ENCODE measurements at regions not wholly inside any gene's neighbourhood (a gene's known extent, or its start where the extent isn't known, plus 50 kb on each side); places are given as distances from the start of the nearest gene placed in this dataset.
"Not testable (repeated sequence)": the region's sequence is repeated elsewhere in the genome, so short reads cannot be mapped to it uniquely, and the experiment has no call there.

- peak in 1 of 2 donors; percentile 74 for DNase-seq (ENCODE audit: low read depth in 2 of 2)
- no peak overlapping the region for H3K4me3 ChIP-seq (replicated peaks in 1 of 2; ENCODE audit: low read depth in 2 of 2, low read length in 2 of 2)
- TF ChIP-seq CTCF (IDR thresholded peaks at IDR 0.05; ENCODE audit: low read depth, low read length): no peak
These were observed 154.0 kb downstream of the REEP3 start for GRCh38 chr10:63675171-63675570.

- DNase-seq (ENCODE audit: low read depth in 2 of 2): no peak
- TF ChIP-seq CTCF (IDR thresholded peaks at IDR 0.05; ENCODE audit: low read depth, low read length): no peak
- H3K4me3 ChIP-seq (replicated peaks in 1 of 2; ENCODE audit: low read depth in 2 of 2, low read length in 2 of 2): no peak overlapping the region
These were observed 155.8 kb downstream of the REEP3 start for GRCh38 chr10:63677001-63677400.

DNA sequence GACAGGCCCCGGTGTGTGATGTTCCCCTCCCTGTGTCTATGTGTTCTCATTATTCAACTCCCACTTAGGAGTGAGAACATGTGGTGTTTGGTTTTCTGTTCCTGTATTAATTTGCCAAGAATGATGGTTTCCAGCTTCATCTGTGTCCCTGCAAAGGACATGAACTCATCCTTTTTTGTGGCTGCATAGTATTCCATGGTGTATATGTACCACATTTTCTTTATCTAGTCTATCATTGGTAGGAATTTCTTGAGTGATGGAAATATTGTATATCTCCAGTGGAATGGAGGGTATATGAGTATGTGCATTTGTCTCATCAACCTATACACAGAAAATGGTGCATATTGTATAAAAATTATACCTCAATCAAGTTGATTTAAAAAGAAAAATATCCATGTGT lies 159.3 kb downstream of the REEP3 start:
- not testable (repeated sequence) for DNase-seq (ENCODE audit: low read depth in 2 of 2); H3K4me3 ChIP-seq (replicated peaks in 1 of 2; ENCODE audit: low read depth in 2 of 2, low read length in 2 of 2)

DNA sequence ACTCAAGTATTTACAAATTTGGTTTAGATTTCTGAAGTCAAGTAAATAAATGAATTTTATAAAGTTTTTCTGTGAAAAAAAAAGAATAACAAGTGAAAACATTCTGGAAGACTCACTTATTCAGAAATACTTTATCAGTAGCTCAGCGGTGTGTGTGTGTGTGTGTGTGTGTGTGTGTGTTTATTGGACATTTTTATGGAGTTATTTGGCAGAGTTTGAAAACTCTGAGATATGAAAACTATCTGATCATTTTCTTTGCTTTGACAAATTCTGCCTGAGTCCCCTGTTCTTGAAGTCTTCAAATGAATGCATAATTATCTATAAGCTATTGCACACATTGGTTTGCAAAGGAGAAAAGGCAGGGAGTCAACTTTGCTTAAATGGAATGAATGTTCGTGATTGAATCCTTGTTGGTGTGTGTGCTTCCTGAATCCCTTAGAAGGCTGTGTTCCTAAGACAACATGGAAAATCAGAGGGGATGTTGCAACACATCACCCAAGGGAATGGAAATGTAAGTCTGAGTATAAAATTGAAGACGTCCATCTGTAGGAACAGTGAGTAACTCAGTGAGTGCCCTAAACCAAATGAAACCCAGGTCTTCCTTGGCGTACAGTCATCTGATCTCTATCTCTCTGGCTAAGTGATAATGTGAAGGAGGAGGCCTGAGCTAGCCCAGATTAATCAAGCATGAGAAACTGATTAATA lies 160.9 kb downstream of the REEP3 start:
- TF ChIP-seq CTCF (IDR thresholded peaks at IDR 0.05; ENCODE audit: low read depth, low read length): no peak
- DNase-seq (ENCODE audit: low read depth in 2 of 2): peak; percentile 96 to 99
- no peak overlapping the region for H3K4me3 ChIP-seq (replicated peaks in 1 of 2; ENCODE audit: low read depth in 2 of 2, low read length in 2 of 2)

- DNase-seq (ENCODE audit: low read depth in 2 of 2); H3K4me3 ChIP-seq (replicated peaks in 1 of 2; ENCODE audit: low read depth in 2 of 2, low read length in 2 of 2): not testable (repeated sequence)
These were observed 161.5 kb downstream of the REEP3 start for GRCh38 chr10:63682698-63683052.

GRCh38 chr10:63683223-63683622 lies 162.0 kb downstream of the REEP3 start:
- no peak overlapping the region for H3K4me3 ChIP-seq (replicated peaks in 1 of 2; ENCODE audit: low read depth in 2 of 2, low read length in 2 of 2)
- TF ChIP-seq CTCF (IDR thresholded peaks at IDR 0.05; ENCODE audit: low read depth, low read length): no peak
- no peak for DNase-seq (ENCODE audit: low read depth in 2 of 2)

- no peak for TF ChIP-seq CTCF (IDR thresholded peaks at IDR 0.05; ENCODE audit: low read depth, low read length)
- H3K4me3 ChIP-seq (replicated peaks in 1 of 2; ENCODE audit: low read depth in 2 of 2, low read length in 2 of 2): no peak overlapping the region
- no peak for DNase-seq (ENCODE audit: low read depth in 2 of 2)
These were observed 162.5 kb downstream of the REEP3 start for GRCh38 chr10:63683686-63684085.

GRCh38 chr10:63684257-63684936 lies 163.2 kb downstream of the REEP3 start:
- TF ChIP-seq CTCF (IDR thresholded peaks at IDR 0.05; ENCODE audit: low read depth, low read length): no peak
- H3K4me3 ChIP-seq (replicated peaks in 1 of 2; ENCODE audit: low read depth in 2 of 2, low read length in 2 of 2): no peak overlapping the region
- DNase-seq (ENCODE audit: low read depth in 2 of 2): no peak
